22Rv1 (cell line): ENCODE measurements at regions not wholly inside any gene's neighbourhood (a gene's known extent, or its start where the extent isn't known, plus 50 kb on each side); places are given as distances from the start of the nearest gene placed in this dataset.

Source experiments
- ZFX ChIP-seq: fragments of 450-650 bp; IDR thresholded peaks from 2 replicates; pipeline ENCODE4 v1.6.1; 2017; ENCODE audit warnings: antibody characterized with exemption, borderline replicate concordance
- TF ChIP-seq, protein P1 (sequence below): fragments of 450-650 bp; IDR thresholded peaks from 2 replicates; pipeline ENCODE4 v1.5.1; 2017; ENCODE audit warnings: mild to moderate bottlenecking

DNA sequence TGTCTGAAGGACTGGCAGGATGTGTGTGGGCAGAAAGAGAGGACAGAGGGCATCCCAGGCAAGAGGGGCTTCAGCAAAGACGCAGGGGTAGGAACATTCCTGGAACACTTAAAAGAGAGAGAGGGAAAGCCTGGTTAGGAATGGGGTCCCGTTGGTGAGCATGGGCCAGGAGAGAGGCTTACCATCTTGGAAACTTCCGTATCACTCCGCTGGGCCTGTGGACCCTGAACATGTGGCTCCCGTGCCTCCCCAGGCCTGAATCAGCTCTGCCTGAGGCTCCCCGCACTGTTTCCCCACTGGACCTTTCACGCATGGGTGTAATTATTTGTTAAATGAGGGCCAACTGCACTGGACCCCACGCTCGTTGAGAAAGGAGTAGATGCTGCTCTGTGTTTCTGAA, 191.1 kb upstream of the GLI2 start:
- TF ChIP-seq, protein P1, sequence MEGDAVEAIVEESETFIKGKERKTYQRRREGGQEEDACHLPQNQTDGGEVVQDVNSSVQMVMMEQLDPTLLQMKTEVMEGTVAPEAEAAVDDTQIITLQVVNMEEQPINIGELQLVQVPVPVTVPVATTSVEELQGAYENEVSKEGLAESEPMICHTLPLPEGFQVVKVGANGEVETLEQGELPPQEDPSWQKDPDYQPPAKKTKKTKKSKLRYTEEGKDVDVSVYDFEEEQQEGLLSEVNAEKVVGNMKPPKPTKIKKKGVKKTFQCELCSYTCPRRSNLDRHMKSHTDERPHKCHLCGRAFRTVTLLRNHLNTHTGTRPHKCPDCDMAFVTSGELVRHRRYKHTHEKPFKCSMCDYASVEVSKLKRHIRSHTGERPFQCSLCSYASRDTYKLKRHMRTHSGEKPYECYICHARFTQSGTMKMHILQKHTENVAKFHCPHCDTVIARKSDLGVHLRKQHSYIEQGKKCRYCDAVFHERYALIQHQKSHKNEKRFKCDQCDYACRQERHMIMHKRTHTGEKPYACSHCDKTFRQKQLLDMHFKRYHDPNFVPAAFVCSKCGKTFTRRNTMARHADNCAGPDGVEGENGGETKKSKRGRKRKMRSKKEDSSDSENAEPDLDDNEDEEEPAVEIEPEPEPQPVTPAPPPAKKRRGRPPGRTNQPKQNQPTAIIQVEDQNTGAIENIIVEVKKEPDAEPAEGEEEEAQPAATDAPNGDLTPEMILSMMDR, result no peak
- TF ChIP-seq ZFX, result no peak
